PFSK-1 (cell line): ENCODE measurements at regions not wholly inside any gene's neighbourhood (a gene's known extent, or its start where the extent isn't known, plus 50 kb on each side); places are given as distances from the start of the nearest gene placed in this dataset.

Experiments used
- FOXP2 ChIP-seq: optimal IDR thresholded peaks from 2 replicates; pipeline ENCODE3; 2011; ENCODE audit warnings: borderline replicate concordance, control low read depth, inconsistent platforms; ENCODE audit not compliant: insufficient read depth; ENCODE audit errors: extremely low read length, extremely low read depth
- POLR2AphosphoS5 ChIP-seq: IDR thresholded peaks from 2 replicates; pipeline ENCODE4 v1.6.1; 2012; ENCODE audit warnings: low read depth, mild to moderate bottlenecking, control low read depth, low read length, moderate library complexity
- SIN3A ChIP-seq: IDR thresholded peaks from 2 replicates; pipeline ENCODE4 v1.6.1; 2012; ENCODE audit warnings: mild to moderate bottlenecking, low read length, moderate library complexity, borderline replicate concordance; ENCODE audit not compliant: insufficient read depth
- TAF1 ChIP-seq: IDR thresholded peaks from 2 replicates; pipeline ENCODE4 v1.6.1; 2012; ENCODE audit warnings: low read length, control low read depth, borderline replicate concordance; ENCODE audit not compliant: insufficient read depth
- TF ChIP-seq, protein P1 (sequence below), 2 experiments: IDR thresholded peaks; 2 replicates each; pipeline versions ENCODE4 v1.6.1 to v1.8.0; 2011 to 2012; ENCODE audit warnings: low read depth in 2 of 2, low read length in 2 of 2, control low read depth in 1 of 2, inconsistent platforms in 1 of 2, mild to moderate bottlenecking in 1 of 2, moderate library complexity in 1 of 2; ENCODE audit not compliant: insufficient read depth in 1 of 2

DNA sequence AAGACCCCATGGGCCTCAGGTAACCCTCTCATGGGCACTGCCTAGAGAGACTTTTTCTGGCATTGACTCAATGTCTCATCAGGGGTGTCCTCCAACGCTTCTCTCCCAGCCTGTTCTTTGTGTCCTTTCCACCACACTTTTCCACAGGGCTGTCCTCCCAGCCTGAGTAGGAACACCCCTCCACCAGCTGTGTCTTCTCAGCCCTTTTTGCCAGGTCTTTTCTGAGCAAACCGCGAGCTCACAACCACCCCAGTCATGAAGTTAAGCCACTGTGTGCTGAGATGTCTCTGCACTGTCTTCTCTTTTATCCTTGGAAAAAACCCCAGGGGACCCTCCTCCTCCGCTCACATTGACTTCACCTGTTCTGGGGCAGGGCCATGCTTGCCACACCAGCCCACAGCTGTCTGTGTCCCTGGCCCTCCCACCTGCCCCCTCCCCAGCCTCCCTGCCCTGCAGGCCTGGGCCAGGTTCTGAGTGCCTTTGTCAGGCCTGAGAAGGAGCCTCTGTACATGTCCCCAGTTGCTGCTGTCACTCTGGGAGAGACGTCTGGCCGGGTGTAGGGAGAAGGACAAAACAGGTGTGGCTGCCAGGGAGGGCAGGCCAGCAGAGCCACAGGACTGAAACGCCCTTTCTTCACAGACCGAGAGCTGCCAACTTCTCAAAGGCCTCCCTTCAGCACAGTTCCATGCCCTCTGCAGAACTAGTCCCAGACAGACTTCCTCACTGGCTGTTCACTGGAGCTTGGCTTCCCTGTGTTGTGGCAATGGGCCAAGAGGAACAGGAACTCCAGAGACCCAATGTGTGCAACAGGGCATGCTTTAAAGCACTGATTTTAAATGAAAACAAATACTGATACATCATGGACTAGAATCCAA lies 50.5 kb upstream of the PNMA1 start:
- TF ChIP-seq POLR2AphosphoS5 (no peak), FOXP2 (no peak), TAF1 (no peak), SIN3A (no peak)
- TF ChIP-seq, protein P1, sequence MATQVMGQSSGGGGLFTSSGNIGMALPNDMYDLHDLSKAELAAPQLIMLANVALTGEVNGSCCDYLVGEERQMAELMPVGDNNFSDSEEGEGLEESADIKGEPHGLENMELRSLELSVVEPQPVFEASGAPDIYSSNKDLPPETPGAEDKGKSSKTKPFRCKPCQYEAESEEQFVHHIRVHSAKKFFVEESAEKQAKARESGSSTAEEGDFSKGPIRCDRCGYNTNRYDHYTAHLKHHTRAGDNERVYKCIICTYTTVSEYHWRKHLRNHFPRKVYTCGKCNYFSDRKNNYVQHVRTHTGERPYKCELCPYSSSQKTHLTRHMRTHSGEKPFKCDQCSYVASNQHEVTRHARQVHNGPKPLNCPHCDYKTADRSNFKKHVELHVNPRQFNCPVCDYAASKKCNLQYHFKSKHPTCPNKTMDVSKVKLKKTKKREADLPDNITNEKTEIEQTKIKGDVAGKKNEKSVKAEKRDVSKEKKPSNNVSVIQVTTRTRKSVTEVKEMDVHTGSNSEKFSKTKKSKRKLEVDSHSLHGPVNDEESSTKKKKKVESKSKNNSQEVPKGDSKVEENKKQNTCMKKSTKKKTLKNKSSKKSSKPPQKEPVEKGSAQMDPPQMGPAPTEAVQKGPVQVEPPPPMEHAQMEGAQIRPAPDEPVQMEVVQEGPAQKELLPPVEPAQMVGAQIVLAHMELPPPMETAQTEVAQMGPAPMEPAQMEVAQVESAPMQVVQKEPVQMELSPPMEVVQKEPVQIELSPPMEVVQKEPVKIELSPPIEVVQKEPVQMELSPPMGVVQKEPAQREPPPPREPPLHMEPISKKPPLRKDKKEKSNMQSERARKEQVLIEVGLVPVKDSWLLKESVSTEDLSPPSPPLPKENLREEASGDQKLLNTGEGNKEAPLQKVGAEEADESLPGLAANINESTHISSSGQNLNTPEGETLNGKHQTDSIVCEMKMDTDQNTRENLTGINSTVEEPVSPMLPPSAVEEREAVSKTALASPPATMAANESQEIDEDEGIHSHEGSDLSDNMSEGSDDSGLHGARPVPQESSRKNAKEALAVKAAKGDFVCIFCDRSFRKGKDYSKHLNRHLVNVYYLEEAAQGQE (IDR thresholded peaks at IDR 0.05; ENCODE audit: insufficient read depth in 1 of 2, low read depth in 2 of 2, low read length in 2 of 2), result no peak
